ENCODE measurements at regions not wholly inside any gene's neighbourhood (a gene's known extent, or its start where the extent isn't known, plus 50 kb on each side); places are given as distances from the start of the nearest gene placed in this dataset.

GRCh38 chr3:195005759-195006510 lies 265.0 kb downstream of the XXYLT1 start:
- no peak for FAIRE-seq
- DNase-seq (ENCODE audit: low spot score) = no peak

GRCh38 chr3:195007151-195007550 lies 263.8 kb downstream of the XXYLT1 start:
- DNase-seq (ENCODE audit: low spot score) (no peak), FAIRE-seq (no peak)

- DNase-seq (ENCODE audit: low spot score) = no peak
- FAIRE-seq = no peak
These were observed 263.2 kb downstream of the XXYLT1 start for GRCh38 chr3:195007766-195008165.

GRCh38 chr3:195008816-195009215 lies 262.1 kb downstream of the XXYLT1 start:
- DNase-seq (ENCODE audit: low spot score) = no peak
- no peak for FAIRE-seq

- FAIRE-seq = no peak
- no peak for DNase-seq (ENCODE audit: low spot score)
These were observed 261.3 kb downstream of the XXYLT1 start for GRCh38 chr3:195009616-195010015.

- FAIRE-seq (no peak), DNase-seq (ENCODE audit: low spot score) (no peak)
These were observed 260.3 kb downstream of the XXYLT1 start for GRCh38 chr3:195010551-195011100.

- no peak for DNase-seq (ENCODE audit: low spot score)
- no peak for FAIRE-seq
These were observed 259.6 kb downstream of the XXYLT1 start for GRCh38 chr3:195011231-195011834.

- FAIRE-seq = no peak
- DNase-seq (ENCODE audit: low spot score) = no peak
These were observed 258.9 kb downstream of the XXYLT1 start for GRCh38 chr3:195012100-195012499.

GRCh38 chr3:195012571-195012970 lies 258.4 kb downstream of the XXYLT1 start:
- FAIRE-seq = no peak
- no peak for DNase-seq (ENCODE audit: low spot score)

- FAIRE-seq (no peak), DNase-seq (ENCODE audit: low spot score) (no peak)
These were observed 257.3 kb downstream of the XXYLT1 start for GRCh38 chr3:195013411-195014361.

GRCh38 chr3:195015021-195015420 lies 255.9 kb downstream of the XXYLT1 start:
- DNase-seq (ENCODE audit: low spot score) = no peak
- no peak for FAIRE-seq

GRCh38 chr3:195017151-195017550 lies 253.8 kb downstream of the XXYLT1 start:
- no peak for FAIRE-seq
- DNase-seq (ENCODE audit: low spot score) = no peak

All from RCC 7860 (cell line).